ENCODE measurements at regions not wholly inside any gene's neighbourhood (a gene's known extent, or its start where the extent isn't known, plus 50 kb on each side); places are given as distances from the start of the nearest gene placed in this dataset.

DNA sequence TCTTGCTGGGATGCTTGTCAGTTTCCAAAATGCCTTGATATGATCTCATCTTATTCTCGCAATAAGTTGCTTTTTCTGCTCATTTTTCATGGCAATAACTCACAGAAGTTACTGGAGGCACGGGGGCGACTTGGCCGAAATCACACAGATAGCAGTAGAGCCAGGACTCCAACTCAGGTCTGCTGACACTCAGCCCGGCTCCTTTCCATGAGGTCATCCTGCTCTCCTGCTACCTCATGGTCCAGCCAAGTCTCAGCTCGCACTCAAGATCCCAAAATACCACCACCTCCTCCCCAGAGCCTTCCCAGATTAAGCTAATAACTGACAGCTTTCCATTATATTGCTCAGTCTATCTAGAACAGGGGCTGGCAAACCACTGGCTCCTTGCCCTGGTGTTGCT lies 269.5 kb downstream of the MAP2K4 start:
- DNase-seq, result no peak

DNA sequence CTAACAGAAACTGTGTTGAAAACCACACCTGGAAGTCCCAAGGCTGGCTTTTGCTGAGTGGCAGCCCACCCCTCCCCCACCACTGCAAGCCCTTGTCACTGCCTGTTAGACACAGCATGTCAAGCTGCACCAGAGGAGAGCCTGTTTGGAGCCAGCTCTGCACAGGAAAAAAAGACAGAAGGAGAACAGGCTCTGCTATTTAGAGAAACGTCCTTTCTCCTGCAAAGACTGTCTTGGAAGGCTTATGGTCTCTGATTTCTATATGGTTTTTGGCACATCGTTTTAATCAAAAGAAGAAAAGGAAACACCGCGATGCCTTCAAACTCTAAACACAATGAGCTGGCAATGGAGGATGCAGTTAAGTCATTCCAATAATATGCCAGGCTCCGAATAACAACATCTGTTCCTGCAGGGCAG lies 275.5 kb downstream of the MAP2K4 start:
- DNase-seq, result no peak

DNA sequence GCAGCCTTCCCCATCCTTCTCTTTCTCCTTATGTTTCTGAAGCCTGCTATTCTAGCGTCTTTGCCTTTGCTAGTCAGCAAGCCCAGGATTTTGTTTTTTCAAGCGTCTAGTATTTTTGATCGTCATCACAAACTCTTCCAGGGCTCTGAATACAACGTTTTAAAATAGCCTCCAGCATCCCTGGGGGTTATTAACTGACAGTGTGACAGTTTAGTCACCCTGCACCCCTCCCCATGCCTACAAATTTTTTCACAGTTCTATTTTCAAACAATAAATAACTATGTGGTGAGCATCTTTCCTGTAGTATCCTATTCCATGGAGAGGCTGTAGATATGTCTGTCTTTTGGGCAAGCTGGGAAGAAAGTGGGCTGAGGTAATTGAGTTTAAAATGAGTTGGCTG lies 280.9 kb downstream of the MAP2K4 start:
- no peak for DNase-seq

DNA sequence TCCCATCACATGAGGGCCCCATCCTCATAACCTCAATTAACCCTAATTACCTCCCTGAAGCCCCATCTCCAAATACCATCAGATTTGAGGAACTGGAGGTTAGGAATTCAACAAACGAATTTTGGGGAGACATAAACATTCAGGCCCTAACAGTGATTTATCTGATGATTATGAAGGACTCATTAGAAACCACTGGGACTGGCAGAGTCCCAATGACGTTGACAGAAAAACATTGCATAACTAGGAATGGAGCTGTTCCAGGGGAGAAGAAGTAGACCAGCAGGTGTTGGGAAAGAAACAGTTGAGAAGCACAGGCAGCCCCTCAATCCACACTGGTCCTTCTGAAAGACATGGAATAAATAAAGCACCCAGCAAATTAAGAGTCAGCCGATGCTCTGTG lies 282.0 kb downstream of the MAP2K4 start:
- DNase-seq, result no peak

DNA sequence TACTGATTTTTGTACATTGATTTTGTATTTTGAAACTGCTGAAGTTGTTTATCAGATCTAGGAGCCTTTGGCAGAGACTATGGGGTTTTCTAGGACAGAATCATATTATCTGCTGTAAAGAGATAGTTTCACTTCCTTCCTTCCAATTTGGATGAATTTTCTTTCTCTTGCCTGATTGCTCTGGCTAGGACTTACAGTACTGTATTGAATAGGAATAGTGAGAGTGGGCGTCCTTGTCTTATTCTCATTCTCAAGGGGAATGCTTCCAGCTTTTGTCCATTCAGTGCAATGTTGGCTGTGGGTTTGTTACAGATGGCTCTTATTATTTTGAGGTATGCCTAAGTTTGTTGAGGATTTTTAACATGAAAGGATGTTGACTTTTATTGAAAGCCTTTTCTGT lies 290.1 kb downstream of the MAP2K4 start:
- no peak for DNase-seq

DNA sequence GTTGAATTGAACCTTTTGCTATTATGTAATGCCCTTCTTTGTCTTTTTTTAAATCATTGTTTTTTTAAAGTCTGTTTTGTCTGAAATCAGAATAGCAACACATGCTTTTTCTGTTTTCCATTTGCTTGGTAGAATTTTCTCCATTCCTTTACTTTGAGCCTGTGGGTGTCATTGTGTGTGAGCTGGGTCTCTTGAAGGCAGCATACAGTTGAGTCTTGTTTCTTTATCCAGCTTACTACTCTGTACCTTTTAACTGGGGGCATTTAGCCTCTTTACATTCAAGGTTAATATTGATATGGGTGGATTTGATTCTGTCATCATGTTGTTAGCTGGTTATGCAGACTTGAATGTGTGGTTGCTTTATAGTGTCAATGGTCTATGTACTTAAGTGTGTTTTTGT lies 292.0 kb downstream of the MAP2K4 start:
- DNase-seq, result no peak

DNA sequence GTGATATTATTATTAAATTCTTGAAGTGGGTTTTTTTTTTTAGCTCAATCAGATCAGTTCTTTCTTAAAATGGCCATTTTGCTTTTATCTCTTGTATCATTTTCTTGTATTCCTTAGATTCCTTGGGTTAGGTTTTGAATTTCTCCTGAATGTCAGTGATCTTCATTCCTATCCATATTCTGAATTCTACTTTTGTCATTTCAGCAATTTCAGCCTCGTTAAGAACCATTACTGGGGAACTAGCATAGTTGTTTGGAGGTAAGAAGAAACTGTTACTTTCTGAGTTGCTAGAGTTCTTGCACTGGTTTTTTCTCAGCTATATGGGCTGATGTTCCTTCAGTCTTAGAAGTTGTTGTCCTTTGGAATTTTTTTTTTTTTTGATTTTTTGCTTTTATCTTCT lies 293.1 kb downstream of the MAP2K4 start:
- DNase-seq, result no peak

DNA sequence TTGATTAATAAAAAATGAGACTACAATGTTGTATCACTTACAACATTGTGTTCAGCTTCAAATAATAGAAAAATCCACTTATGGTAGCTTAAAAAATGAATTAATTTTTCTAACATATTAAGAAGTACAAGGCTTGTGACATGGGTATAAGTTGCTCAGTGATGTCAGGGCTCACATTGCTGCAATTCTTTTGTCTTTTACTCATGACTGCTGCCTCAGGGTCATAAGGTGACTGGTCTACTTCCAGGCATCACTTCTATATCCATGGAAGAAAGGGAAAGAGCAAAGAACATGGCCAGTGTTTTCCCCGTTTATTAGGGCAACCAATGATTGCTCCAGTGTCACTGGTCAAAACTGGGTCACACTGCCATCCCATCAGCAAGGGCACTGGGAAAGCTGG lies 295.3 kb downstream of the MAP2K4 start:
- DNase-seq, result no peak

DNA sequence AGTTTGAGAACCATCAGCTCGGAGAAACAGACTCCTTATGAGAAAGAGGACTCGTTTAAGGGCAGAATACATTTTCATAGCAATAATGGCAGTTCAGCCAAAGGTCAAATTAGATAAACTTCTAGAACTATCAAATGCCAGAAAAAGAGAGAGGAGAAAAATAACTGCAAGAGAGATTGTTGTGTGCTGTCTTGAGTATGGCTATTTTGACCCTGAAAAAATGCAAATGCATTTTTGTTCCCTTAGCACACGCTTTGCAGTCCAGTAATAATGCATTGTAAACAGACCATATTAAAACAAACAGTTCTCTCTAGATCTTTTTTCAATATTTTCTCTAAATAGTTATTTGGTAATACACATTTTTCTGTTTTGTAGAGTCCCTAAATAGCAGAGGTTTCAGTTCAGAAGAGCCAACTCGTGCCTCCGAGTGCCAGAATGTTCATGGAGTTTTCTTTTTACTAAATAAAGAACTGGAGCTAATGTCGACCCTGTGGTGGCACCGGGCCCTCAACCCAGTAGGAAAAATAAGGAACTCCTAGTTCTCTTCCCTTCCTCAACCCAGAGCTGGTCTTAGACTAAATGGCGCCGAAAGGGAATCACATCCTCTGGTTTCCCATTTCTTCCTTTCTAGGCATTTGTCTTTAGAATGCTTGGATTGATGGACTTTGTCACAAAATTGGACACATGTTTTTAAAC lies 298.0 kb downstream of the MAP2K4 start:
- DNase-seq, result peak; percentile 33

DNA sequence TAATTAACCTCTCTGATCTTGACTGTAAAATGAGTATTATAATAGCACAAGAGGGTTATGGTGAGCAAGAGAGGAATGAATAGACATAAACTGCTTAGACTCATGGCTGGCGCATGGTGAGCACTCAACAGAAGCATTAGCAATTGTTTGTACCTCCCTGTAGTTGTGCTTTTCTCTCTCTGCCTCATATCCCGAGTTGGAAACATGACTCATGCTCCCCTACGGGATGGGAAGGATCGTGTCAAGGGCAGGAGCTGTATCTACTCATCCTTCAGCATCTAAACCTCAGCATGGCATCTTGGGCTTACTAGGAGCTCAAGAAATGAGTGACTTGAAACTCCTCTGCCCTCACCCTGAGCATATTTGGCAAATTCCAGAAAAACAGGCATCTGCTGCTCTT lies 299.6 kb downstream of the MAP2K4 start:
- no peak for DNase-seq

DNA sequence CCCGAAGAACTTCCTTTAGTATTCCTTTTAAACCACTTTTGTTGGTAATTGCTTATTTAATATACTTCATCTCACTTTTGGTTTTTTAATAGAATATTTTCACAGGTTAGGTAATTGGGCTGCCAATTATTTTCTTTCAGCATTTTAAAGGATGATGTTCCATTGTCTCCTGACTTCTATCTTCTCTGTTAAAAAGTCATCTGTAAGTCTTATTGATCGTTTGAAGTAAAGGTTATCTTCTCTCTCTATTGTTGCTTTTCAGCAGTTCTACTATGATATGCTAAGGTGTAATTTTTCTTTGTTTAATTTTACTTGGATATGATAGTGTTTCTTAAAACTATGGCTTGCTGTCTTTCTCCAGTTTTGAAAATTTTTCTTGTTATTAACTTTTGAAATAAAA lies 307.5 kb downstream of the MAP2K4 start:
- no peak for DNase-seq

DNA sequence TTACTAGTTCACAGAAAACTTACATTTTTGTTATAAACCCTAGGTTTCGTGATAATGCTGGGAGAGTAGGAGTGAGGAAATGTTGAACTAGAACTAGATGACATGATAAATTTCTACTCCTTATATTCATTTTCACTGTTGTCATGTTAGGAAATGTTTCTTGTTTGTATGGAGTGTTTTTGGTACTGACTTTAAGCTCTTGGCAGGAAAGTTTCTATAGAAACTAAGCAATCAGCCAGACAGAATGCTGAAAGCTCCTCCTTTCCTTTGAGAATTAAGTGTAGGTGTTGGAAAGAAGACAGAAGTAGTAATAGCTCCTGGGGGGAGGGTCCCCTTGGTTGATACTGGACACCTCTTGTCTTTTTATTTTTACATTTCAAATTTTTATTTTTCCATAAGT lies 309.8 kb downstream of the MAP2K4 start:
- DNase-seq, result peak; percentile 36

DNA sequence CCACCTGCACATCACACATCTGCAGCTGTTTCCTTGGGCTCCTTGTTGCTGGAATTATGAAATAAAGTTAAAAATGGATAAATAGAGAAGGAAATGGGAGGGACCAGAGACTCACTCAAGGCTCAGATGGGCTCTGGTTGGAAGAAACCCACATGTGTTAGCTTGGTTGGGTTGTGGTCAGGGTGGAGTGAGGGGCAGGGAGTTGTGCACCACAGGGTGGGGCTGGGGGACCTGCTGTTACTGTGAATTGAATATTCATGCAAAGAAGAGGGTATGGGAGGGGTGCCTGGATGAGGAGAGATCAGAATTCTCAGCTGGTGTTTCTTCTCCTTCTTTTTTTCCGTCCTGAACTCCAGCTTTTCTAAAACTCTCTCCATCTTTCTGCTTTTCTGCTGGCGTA lies 320.7 kb downstream of the MAP2K4 start:
- no peak for DNase-seq

DNA sequence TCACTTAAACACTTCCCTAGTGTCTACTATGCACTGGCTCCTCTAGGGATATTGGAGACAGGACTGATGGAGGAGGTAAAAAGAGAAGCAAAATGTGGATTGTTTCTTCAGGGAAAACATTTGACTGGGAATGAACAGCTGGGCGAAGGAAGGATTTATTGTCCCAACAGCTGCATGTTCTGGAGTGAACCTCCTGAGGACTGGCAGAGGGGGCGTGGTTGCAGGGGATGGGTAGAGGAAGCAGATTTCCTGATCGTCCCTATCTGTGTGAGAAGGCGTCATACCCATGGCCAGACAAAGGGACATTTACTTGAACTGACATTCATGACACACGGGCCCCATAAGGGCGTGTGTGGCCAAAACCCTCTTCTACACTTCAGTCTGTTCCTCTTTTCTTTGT lies 321.5 kb downstream of the MAP2K4 start:
- DNase-seq, result no peak

DNA sequence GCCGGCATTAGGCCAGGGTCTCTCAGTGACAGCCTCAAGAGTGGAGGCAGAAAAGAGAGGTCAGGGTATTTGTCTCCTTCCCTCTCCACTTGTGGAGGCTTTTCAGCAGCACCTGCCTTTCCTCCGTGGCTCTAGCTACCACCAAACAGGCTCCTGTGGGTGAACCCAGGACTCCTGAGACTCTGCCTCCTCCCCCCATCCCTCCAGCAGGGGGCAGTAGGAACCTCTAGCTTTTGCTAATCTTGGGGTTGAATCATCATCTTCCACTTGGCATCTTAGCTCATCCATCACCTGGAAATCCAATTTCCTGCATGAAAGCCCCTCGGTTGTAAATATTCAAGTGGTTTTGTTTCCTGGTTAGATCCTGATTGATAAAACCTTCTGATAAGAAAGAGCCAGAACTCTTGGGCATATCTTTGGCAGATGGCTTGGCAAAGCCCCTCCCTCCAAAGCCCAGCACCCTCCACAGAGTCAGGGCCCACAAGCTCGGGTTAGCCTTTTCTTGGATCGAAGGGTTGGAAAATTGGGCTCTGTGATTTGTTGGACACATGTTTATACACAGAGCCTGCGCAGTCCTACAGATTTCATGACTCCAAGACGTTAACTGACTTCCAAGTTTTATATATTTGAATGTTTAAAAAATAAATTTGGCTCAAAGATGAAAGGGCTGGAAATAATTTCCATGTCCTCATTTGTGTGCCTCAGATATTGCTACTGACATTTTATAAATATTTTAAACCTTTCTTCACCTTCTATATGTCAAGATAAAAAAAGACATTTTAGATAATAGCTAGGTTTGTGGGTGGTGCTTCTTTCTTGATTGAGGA lies 322.1 kb downstream of the MAP2K4 start:
- no peak for DNase-seq

DNA sequence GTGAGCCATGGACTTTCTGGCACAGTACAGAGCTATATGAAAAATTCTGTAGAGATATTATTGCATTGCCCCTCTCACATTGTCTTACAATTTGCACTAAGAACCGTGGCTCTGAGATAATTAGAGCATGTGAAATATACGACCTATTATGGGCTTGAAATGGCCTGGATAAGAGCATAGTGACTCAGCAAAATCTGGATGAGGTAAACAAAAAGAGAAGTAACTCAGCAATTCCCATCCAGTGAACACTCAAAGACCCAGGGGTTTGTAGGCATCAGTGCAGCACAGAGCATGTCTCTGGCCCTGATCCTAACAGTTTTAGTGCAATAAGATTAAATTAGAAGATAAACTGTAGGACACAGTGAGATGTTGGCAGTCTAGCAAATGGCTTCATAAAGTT lies 317.2 kb upstream of the MYOCD start:
- no peak for DNase-seq

DNA sequence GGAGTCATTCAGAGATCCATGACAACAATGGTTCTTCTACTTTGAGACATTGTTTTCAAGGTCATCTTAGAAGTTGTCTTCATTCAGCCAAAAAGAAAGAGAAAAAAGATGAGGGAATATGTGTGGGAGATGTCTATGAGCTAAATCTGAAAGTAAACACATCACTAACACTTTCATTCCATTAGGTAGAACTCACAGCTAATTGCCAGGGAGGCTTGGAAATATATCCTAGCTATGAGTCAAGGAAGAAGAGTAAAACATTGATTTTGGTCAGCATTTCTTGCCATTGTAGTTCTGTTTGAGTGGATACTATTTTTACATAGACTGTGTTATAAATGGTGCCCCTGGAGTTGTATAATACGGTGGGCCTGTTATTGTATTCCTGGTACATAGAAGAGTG lies 316.4 kb upstream of the MYOCD start:
- DNase-seq, result no peak

DNA sequence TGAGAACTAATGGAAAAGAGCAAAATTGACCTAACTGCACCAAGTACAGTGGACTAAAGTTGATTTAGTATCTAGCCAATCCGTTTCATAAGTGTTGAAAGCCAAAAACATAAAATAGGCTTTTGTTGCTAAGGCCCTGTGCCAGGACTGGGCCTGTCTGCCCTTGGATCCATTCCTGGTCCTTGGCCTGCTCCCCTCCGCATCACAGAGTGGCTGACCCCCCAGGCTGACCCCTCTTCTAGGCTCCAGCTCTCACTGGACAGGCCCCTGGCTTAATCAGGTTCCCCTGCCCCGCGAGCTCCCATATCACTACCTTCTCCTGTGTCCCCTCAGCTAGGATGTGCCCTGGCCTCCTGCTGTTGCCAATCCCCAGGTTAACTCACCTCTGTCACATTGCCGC lies 313.6 kb upstream of the MYOCD start:
- no peak for DNase-seq

DNA sequence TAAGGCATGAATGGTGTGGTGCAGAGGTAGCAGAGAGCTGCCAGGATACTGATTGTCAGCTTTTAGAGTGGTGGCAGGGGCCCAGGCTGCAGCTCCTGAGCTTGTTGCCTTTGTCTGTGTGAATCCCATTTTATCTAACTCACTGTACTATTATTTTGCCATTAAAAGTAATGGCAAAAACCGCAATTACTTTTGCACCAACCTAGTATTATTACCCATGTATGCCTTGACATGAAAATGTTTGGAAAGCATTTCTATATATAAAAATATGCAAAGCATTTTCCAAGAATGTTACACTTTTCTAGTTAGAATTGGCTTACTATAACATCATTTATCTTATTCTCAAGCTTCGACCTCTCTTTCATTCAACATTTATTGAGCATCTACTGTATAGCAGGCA lies 308.1 kb upstream of the MYOCD start:
- DNase-seq, result no peak

DNA sequence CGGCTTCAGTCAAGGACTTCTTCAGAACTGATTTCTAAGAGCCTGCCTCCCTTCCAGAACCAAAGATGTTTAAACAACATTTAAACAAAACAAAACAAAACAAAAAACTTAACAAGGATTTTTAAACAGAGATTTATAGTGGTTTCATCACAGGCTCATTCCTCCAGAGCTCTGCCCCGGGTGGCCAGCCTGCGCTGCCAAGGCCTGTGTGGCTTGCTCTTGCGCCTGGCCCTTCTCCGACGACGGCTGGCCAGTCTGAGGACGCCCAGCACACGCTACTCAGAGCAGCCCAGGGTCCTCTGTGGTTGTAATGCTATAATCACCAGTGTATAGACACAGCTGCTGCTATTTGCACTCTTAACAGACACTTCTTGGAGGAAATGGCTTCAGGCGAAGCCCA lies 307.2 kb upstream of the MYOCD start:
- DNase-seq, result no peak

DNA sequence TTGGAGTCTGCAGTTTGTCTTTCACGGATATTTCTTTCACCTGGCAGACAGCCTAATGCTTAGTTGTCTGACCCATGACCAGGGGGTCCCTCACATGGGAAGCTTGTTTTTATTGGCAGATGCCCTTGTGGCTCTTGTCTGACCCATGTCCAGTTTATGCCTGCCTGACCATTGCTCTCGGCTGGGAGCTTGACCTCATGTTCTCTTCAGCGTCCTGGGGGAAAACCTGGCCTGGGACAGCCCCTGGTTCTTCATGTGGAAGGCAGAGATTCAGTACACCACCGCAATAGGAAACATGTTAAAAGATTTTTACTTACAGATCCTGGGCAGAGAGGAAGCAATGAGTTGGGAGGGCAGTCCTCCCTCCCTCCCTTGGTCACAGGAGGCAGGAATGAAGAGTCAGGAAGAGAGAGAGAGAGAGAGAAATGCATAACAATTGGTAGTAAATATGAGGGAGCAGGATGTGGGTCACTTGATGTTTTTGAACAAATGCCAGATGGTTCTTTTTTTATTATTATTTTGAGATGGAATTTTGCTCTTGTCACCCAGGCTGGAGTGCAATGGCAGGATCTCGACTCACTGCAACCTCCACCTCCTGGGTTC lies 302.7 kb upstream of the MYOCD start:
- no peak for DNase-seq

DNA sequence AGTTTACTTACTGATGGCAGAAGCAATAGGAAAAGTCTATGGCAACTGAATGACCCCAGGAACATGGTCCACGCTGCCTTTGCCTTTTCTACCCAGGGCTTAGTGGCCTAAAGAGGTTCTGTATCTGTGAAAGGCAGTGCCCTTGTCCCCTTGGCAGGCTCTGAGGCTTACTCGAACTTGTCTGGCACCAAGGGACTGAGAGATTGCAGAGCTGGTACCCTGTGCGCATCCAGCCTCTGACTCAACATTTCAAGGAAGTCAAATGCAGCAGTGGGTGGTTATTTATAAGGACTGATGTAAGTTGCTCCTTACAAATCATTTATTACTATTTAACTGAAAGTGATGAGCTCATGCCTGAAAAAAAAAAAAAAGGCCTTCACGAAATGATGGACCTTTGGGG lies 299.9 kb upstream of the MYOCD start:
- DNase-seq, result no peak

DNA sequence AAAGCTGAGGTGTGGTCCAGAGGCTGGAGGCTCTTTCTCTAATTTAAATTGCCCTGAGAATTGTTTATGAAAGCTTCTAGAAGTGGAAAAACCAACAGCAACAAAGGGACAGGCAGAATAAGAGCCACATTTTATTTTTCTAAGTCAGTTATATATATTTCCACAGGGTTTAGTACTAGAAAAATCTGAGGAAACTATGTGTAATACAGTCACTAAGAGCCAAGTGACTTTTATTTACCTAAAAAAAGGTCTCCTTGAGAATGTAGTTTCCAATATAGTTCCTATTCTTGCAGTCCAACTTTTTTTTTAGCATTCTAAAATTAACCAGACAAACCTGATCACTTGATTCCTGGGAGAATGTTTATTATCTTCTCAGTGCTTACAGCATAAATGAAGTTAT lies 296.6 kb upstream of the MYOCD start:
- DNase-seq, result no peak

Measured in muscle of arm (tissue), 1 donor.